CD4-positive, CD25-positive, alpha-beta regulatory T cell (primary cell): ENCODE measurements at regions not wholly inside any gene's neighbourhood (a gene's known extent, or its start where the extent isn't known, plus 50 kb on each side); places are given as distances from the start of the nearest gene placed in this dataset.
"Not testable (repeated sequence)": the region's sequence is repeated elsewhere in the genome, so short reads cannot be mapped to it uniquely, and the experiment has no call there.

Experiments
- ATAC-seq, 2 donors: fragments of 150-1000 bp; cut with Tn5 transposase; one replicate each; pipeline ENCODE4 v1.10.0; 2021; ENCODE audit warnings: low read depth in 2 of 2, moderate number of reproducible peaks in 2 of 2, moderate library complexity in 1 of 2
- DNase-seq, 3 donors: peaks; one replicate each; pipeline versions ENCODE4 v3.0.0 to v3.0.0-alpha.2; 2012 to 2022; ENCODE audit warnings: mixed read lengths in 1 of 3
- H3K27ac ChIP-seq: one replicate; pipeline ENCODE4 v1.7.0; 2013; ENCODE audit warnings: mild to moderate bottlenecking, low read length; ENCODE audit not compliant: insufficient read depth, poor library complexity, severe bottlenecking
- H3K27me3 ChIP-seq: one replicate; pipeline ENCODE4 v1.7.0; 2013; ENCODE audit warnings: low read length; ENCODE audit not compliant: control insufficient read depth, insufficient read depth
- H3K36me3 ChIP-seq: one replicate; pipeline ENCODE4 v1.7.0; 2013; ENCODE audit warnings: mild to moderate bottlenecking, low read length, moderate library complexity; ENCODE audit not compliant: control insufficient read depth, insufficient read depth
- H3K4me1 ChIP-seq: 2 replicates; pipeline ENCODE4 v1.7.0; 2013; ENCODE audit warnings: mild to moderate bottlenecking, low read length; ENCODE audit not compliant: insufficient read depth, control insufficient read depth, poor library complexity, severe bottlenecking
- H3K4me3 ChIP-seq: one replicate; pipeline ENCODE4 v1.7.0; 2013; ENCODE audit warnings: low read depth, mild to moderate bottlenecking, low read length, moderate library complexity
- H3K9me3 ChIP-seq, 2 experiments: 1 replicate in 1 of 2; 2 replicates in 1 of 2; pipeline ENCODE4 v1.7.0; 2013; ENCODE audit warnings: low read length in 2 of 2, mild to moderate bottlenecking in 1 of 2, moderate library complexity in 1 of 2; ENCODE audit not compliant: control insufficient read depth in 2 of 2
- H3K27ac Mint-ChIP-seq, 3 donors: one replicate each; pipeline ENCODE4 v1.8.0; 2020 to 2022; ENCODE audit warnings: mild to moderate bottlenecking in 3 of 3, mixed read lengths in 3 of 3, moderate library complexity in 2 of 3
- H3K27me3 Mint-ChIP-seq: one replicate; pipeline ENCODE4 v1.8.0; 2022; ENCODE audit warnings: mild to moderate bottlenecking, mixed read lengths
- H3K36me3 Mint-ChIP-seq: one replicate; pipeline ENCODE4 v1.8.0; 2020; ENCODE audit warnings: mixed read lengths
- H3K4me1 Mint-ChIP-seq, 4 donors: one replicate each; pipeline ENCODE4 v1.8.0; 2020 to 2022; ENCODE audit warnings: mixed read lengths in 4 of 4, mild to moderate bottlenecking in 1 of 4
- H3K4me3 Mint-ChIP-seq, 4 donors: one replicate each; pipeline ENCODE4 v1.8.0; 2020 to 2022; ENCODE audit warnings: mild to moderate bottlenecking in 4 of 4, mixed read lengths in 4 of 4, moderate library complexity in 3 of 4
- H3K9me3 Mint-ChIP-seq, 7 donors: one replicate each; pipeline ENCODE4 v1.8.0; 2020 to 2022; ENCODE audit warnings: mixed read lengths in 7 of 7, mild to moderate bottlenecking in 3 of 7, moderate library complexity in 2 of 7

DNA sequence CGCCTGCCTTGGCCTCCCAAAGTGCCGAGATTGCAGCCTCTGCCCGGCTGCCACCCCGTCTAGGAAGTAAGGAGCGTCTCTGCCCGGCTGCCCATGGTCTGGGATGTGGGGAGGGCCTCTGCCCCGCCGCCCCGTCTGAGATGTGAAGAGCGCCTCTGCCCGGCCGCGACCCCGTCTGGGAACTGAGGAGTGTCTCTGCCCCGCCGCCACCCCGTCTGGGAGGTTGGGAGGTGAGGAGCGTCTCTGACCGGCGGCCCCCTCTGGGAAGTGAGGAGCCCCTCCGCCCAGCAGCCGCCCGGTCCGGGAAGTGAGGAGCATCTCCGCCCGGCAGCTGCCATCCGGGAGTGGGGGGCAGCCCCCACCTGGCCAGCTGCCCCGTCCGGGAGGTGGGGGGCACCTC, 699.2 kb upstream of the TMEFF2 start:
- H3K27ac ChIP-seq, H3K4me3 ChIP-seq, H3K4me1 ChIP-seq, ATAC-seq, H3K36me3 ChIP-seq, H3K9me3 Mint-ChIP-seq, H3K27me3 ChIP-seq, H3K36me3 Mint-ChIP-seq, H3K27ac Mint-ChIP-seq, H3K4me3 Mint-ChIP-seq, H3K4me1 Mint-ChIP-seq, H3K9me3 ChIP-seq, H3K27me3 Mint-ChIP-seq, DNase-seq: not testable (repeated sequence)

DNA sequence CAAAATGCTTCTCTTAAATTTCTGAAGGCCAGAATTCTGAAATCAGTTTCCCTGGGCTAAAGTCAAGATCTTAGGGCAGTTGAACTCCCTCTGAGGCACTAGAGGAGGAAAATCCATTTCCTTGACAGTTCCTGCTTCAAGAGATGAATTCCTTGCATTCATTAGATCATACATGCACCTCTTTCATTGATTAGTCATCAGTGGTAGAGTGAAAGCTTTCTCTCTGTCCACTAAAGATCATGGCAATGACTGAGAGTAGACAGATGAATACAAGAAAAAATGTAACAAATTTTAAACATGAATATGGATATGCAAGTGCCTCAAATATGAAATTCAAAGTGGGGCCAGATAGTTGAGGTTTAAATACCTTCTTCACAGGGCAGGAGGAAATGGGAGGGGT, 693.4 kb upstream of the TMEFF2 start:
- no peaks in the 10 kb centered on the region for H3K4me1 ChIP-seq
- no peak overlapping the region for H3K27ac ChIP-seq
- H3K27ac Mint-ChIP-seq = no peak overlapping the region
- H3K36me3 ChIP-seq = no peaks in the 10 kb centered on the region
- peaks cover 0 to 4% (median 0%) of the 10 kb centered on the region in 7 donors for H3K9me3 Mint-ChIP-seq
- no peak overlapping the region for H3K4me3 ChIP-seq
- H3K4me3 Mint-ChIP-seq = no peak overlapping the region
- H3K36me3 Mint-ChIP-seq = no peaks in the 10 kb centered on the region
- ATAC-seq (no peak), DNase-seq (no peak)
- H3K9me3 ChIP-seq = no peaks in the 10 kb centered on the region
- H3K27me3 Mint-ChIP-seq = no peaks in the 10 kb centered on the region
- no peaks in the 10 kb centered on the region for H3K27me3 ChIP-seq
- no peaks in the 10 kb centered on the region for H3K4me1 Mint-ChIP-seq

- H3K9me3 ChIP-seq = no peaks in the 10 kb centered on the region
- H3K27me3 ChIP-seq = no peaks in the 10 kb centered on the region
- no peak overlapping the region for H3K4me3 ChIP-seq
- no peaks in the 10 kb centered on the region for H3K36me3 ChIP-seq
- DNase-seq (no peak), ATAC-seq (no peak)
- H3K27ac ChIP-seq = no peak overlapping the region
- Mint-ChIP-seq H3K4me3 (no peak overlapping the region), H3K27ac (no peak overlapping the region), H3K4me1 (no peaks in the 10 kb centered on the region), H3K36me3 (no peaks in the 10 kb centered on the region), H3K9me3 (peaks cover 0 to 4% (median 0%) of the 10 kb centered on the region in 7 donors), H3K27me3 (no peaks in the 10 kb centered on the region)
- H3K4me1 ChIP-seq = no peaks in the 10 kb centered on the region
Measured at GRCh38 chr2:192887337-192887736, 692.6 kb upstream of the TMEFF2 start.

- DNase-seq (no peak), ATAC-seq (no peak)
- H3K9me3 Mint-ChIP-seq = peaks cover 0 to 4% (median 0%) of the 10 kb centered on the region in 7 donors
- Histone ChIP-seq H3K4me3 (no peak overlapping the region), H3K9me3 (no peaks in the 10 kb centered on the region), H3K36me3 (no peaks in the 10 kb centered on the region), H3K4me1 (no peaks in the 10 kb centered on the region), H3K27me3 (no peaks in the 10 kb centered on the region), H3K27ac (no peak overlapping the region)
- H3K27ac Mint-ChIP-seq = no peak overlapping the region
- H3K4me3 Mint-ChIP-seq = no peak overlapping the region
- H3K4me1 Mint-ChIP-seq = no peaks in the 10 kb centered on the region
- no peaks in the 10 kb centered on the region for H3K36me3 Mint-ChIP-seq
- H3K27me3 Mint-ChIP-seq = no peaks in the 10 kb centered on the region
Measured at GRCh38 chr2:192886636-192887035, 691.9 kb upstream of the TMEFF2 start.

- no peaks in the 10 kb centered on the region for H3K36me3 ChIP-seq
- Mint-ChIP-seq H3K27ac (no peak overlapping the region), H3K4me3 (no peak overlapping the region), H3K4me1 (no peaks in the 10 kb centered on the region), H3K36me3 (no peaks in the 10 kb centered on the region), H3K27me3 (no peaks in the 10 kb centered on the region), H3K9me3 (peaks cover 0 to 4% (median 0%) of the 10 kb centered on the region in 7 donors)
- DNase-seq (no peak), ATAC-seq (no peak)
- H3K27ac ChIP-seq = no peak overlapping the region
- no peaks in the 10 kb centered on the region for H3K27me3 ChIP-seq
- no peak overlapping the region for H3K4me3 ChIP-seq
- H3K4me1 ChIP-seq = no peaks in the 10 kb centered on the region
- no peaks in the 10 kb centered on the region for H3K9me3 ChIP-seq
Measured at GRCh38 chr2:192885569-192886160, 690.9 kb upstream of the TMEFF2 start.

DNA sequence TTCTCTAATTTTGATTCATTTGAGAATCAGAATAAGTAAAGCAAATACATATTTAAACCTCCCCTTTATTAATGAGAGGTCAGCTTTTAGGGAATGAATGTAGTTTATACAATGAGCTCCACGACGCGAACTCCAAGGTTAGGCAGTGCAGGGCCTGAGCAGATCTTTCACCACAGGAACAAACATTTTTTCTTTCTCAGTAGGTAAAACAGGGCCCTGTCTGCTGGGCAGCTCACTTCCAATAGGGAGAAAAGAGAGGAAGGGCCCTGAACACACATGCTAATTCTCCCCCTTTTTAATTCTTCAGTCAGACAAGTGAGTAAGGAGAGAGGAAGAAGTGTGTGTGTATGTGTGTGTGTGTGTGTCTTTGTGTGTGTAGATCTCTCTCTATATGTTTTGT, 682.4 kb upstream of the TMEFF2 start:
- Histone ChIP-seq H3K4me3 (no peak overlapping the region), H3K36me3 (no peaks in the 10 kb centered on the region), H3K9me3 (no peaks in the 10 kb centered on the region), H3K27me3 (no peaks in the 10 kb centered on the region), H3K4me1 (no peaks in the 10 kb centered on the region), H3K27ac (no peak overlapping the region)
- peaks cover 0 to 4% (median 0%) of the 10 kb centered on the region in 7 donors for H3K9me3 Mint-ChIP-seq
- no peaks in the 10 kb centered on the region for H3K36me3 Mint-ChIP-seq
- no peak for ATAC-seq
- DNase-seq = no peak
- H3K4me1 Mint-ChIP-seq = no peaks in the 10 kb centered on the region
- no peaks in the 10 kb centered on the region for H3K27me3 Mint-ChIP-seq
- no peak overlapping the region for H3K27ac Mint-ChIP-seq
- no peak overlapping the region for H3K4me3 Mint-ChIP-seq

DNA sequence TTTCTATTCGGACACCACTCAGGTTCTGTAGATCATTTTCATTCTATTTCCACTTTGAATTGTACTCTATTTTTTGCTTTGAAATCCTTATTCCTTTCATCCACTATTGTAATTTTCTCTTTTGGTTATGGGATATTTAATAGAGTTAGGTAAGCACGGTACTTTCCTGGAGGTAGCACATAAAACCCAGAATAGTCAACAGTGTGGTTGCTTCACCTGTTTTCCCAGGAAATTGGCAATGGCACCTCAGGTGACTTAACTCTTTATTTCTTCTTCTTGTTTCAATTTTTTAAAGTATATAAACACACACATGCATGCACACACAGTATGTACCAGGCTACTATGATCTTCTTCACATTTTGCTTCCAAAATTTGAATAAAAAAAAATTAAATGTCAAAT, 682.0 kb upstream of the TMEFF2 start:
- peaks cover 0 to 4% (median 0%) of the 10 kb centered on the region in 7 donors for H3K9me3 Mint-ChIP-seq
- no peaks in the 10 kb centered on the region for H3K4me1 Mint-ChIP-seq
- H3K4me3 Mint-ChIP-seq = no peak overlapping the region
- H3K36me3 Mint-ChIP-seq = no peaks in the 10 kb centered on the region
- H3K36me3 ChIP-seq = no peaks in the 10 kb centered on the region
- no peak overlapping the region for H3K27ac Mint-ChIP-seq
- no peak overlapping the region for H3K4me3 ChIP-seq
- DNase-seq (no peak), ATAC-seq (no peak)
- no peaks in the 10 kb centered on the region for H3K4me1 ChIP-seq
- no peaks in the 10 kb centered on the region for H3K27me3 Mint-ChIP-seq
- no peaks in the 10 kb centered on the region for H3K9me3 ChIP-seq
- H3K27ac ChIP-seq = no peak overlapping the region
- H3K27me3 ChIP-seq = no peaks in the 10 kb centered on the region

GRCh38 chr2:192854706-192855105, 660.0 kb upstream of the TMEFF2 start:
- Mint-ChIP-seq H3K27ac (no peak overlapping the region), H3K27me3 (no peaks in the 10 kb centered on the region), H3K4me3 (no peak overlapping the region), H3K9me3 (peaks cover 0 to 6% (median 1%) of the 10 kb centered on the region in 7 donors), H3K36me3 (no peaks in the 10 kb centered on the region), H3K4me1 (no peaks in the 10 kb centered on the region)
- Histone ChIP-seq H3K36me3 (no peaks in the 10 kb centered on the region), H3K27ac (no peak overlapping the region), H3K4me1 (no peaks in the 10 kb centered on the region), H3K4me3 (no peak overlapping the region), H3K9me3 (no peaks in the 10 kb centered on the region), H3K27me3 (no peaks in the 10 kb centered on the region)
- ATAC-seq (no peak), DNase-seq (no peak)
